ENCODE measurements at regions not wholly inside any gene's neighbourhood (a gene's known extent, or its start where the extent isn't known, plus 50 kb on each side); places are given as distances from the start of the nearest gene placed in this dataset.

- DNase-seq (ENCODE audit: low read depth, low spot score) = no peak
- ChIA-PET POLR2A (no interaction called here), CTCF (no interaction called here)
- TF ChIP-seq CTCF (IDR thresholded peaks at IDR 0.05; ENCODE audit: insufficient read depth, low read length, missing control alignments) = no peak
- H3K4me3 ChIP-seq (ENCODE audit: low read depth, low read length) = no peak overlapping the region
Measured at GRCh38 chr20:16678779-16679178, 51.0 kb upstream of the SNRPB2 start.

- TF ChIP-seq CTCF (IDR thresholded peaks at IDR 0.05; ENCODE audit: insufficient read depth, low read length, missing control alignments) = no peak
- CTCF ChIA-PET = no interaction called here
- DNase-seq (ENCODE audit: low read depth, low spot score) = no peak
- POLR2A ChIA-PET = no interaction called here
- no peak overlapping the region for H3K4me3 ChIP-seq (ENCODE audit: low read depth, low read length)
Measured at GRCh38 chr20:16676891-16677290, 52.9 kb upstream of the SNRPB2 start.

GRCh38 chr20:16675001-16675564 is 54.7 kb upstream of the SNRPB2 start:
- CTCF ChIA-PET = no interaction called here
- POLR2A ChIA-PET = no interaction called here

GRCh38 chr20:16674243-16674642 is 55.6 kb upstream of the SNRPB2 start:
- TF ChIP-seq CTCF (IDR thresholded peaks at IDR 0.05; ENCODE audit: insufficient read depth, low read length, missing control alignments) = no peak
- POLR2A ChIA-PET = no interaction called here
- DNase-seq (ENCODE audit: low read depth, low spot score) = no peak
- CTCF ChIA-PET = no interaction called here
- H3K4me3 ChIP-seq (ENCODE audit: low read depth, low read length) = no peak overlapping the region

More at GRCh38 chr20:16675001-16675564, 54.7 kb upstream of the SNRPB2 start:
- TF ChIP-seq CTCF (IDR thresholded peaks at IDR 0.05; ENCODE audit: insufficient read depth, low read length, missing control alignments) = no peak
- no peak for DNase-seq (ENCODE audit: low read depth, low spot score)
- H3K4me3 ChIP-seq (ENCODE audit: low read depth, low read length) = no peak overlapping the region

GRCh38 chr20:16672299-16672698 is 57.5 kb upstream of the SNRPB2 start:
- ChIA-PET CTCF (no interaction called here), POLR2A (interaction anchor here (0.7 kb wide), 1 partner anchor 267 kb away, joined by 3 read pairs; no protein-coding TSS in a partner anchor)
- no peak overlapping the region for H3K4me3 ChIP-seq (ENCODE audit: low read depth, low read length)
- TF ChIP-seq CTCF (IDR thresholded peaks at IDR 0.05; ENCODE audit: insufficient read depth, low read length, missing control alignments) = no peak
- DNase-seq (ENCODE audit: low read depth, low spot score) = no peak

GRCh38 chr20:16671753-16672152 is 58.1 kb upstream of the SNRPB2 start:
- TF ChIP-seq CTCF (IDR thresholded peaks at IDR 0.05; ENCODE audit: insufficient read depth, low read length, missing control alignments) = no peak
- no peak overlapping the region for H3K4me3 ChIP-seq (ENCODE audit: low read depth, low read length)
- POLR2A ChIA-PET = interaction anchor here (0.7 kb wide), 1 partner anchor 268 kb away, joined by 3 read pairs; no protein-coding TSS in a partner anchor
- DNase-seq (ENCODE audit: low read depth, low spot score) = no peak
- CTCF ChIA-PET = no interaction called here
